ENCODE measurements at regions not wholly inside any gene's neighbourhood (a gene's known extent, or its start where the extent isn't known, plus 50 kb on each side); places are given as distances from the start of the nearest gene placed in this dataset.

GRCh38 chr5:104095527-104095926 is 532.9 kb upstream of the NUDT12 start:
- POLR2A ChIA-PET = no interaction called here
- intact Hi-C loops (cut with micrococcal nuclease; ENCODE audit: unreplicated experiment) = no loop called here
- H3K4me2 ChIP-seq (ENCODE audit: low read length) = no peak overlapping the region

GRCh38 chr5:104088876-104089778 is 526.5 kb upstream of the NUDT12 start:
- BruUV-seq (replicated peaks) = no TSS peak
- no peak overlapping the region for H3K4me3 ChIP-seq (ENCODE audit: low read depth, low read length, poor library complexity, severe bottlenecking)
- no peak for DNase-seq (ENCODE audit: low spot score)
- ChIA-PET CTCF (ENCODE audit: unreplicated experiment) (no interaction called here), POLR2A (no interaction called here)
- H2AFZ ChIP-seq (ENCODE audit: low read length) = no peak overlapping the region
- intact Hi-C loops (cut with micrococcal nuclease; ENCODE audit: unreplicated experiment) = no loop called here
- TF ChIP-seq CTCF (conservative IDR thresholded peaks at IDR 0.05; ENCODE audit: low read length) (no peak), EZH2phosphoT487 (IDR thresholded peaks at IDR 0.05; ENCODE audit: borderline replicate concordance, low read depth, low read length) (no peak)
- H3K36me3 ChIP-seq (ENCODE audit: insufficient read depth, low read length) = no peaks in the 10 kb centered on the region
- H3K4me1 ChIP-seq (ENCODE audit: insufficient read depth, low read length, poor library complexity, severe bottlenecking) = no peaks in the 10 kb centered on the region
- no peaks in the 10 kb centered on the region for H3K9me2 ChIP-seq (ENCODE audit: insufficient read depth, low read length)
- no peaks in the 10 kb centered on the region for H4K20me1 ChIP-seq (ENCODE audit: insufficient read depth, low read length)
- no peak overlapping the region for H3K4me2 ChIP-seq (ENCODE audit: low read length)
- no peaks in the 10 kb centered on the region for H3K79me2 ChIP-seq (ENCODE audit: insufficient read depth, low read depth, low read length)
- H3K27ac ChIP-seq (ENCODE audit: low read depth, low read length, poor library complexity, severe bottlenecking) = no peak overlapping the region
- H3K9me3 ChIP-seq (ENCODE audit: low read length) = no peaks in the 10 kb centered on the region

More at GRCh38 chr5:104095527-104095926, 532.9 kb upstream of the NUDT12 start:
- BruUV-seq (replicated peaks) = no TSS peak
- no peaks in the 10 kb centered on the region for H3K9me3 ChIP-seq (ENCODE audit: low read length)
- TF ChIP-seq EZH2phosphoT487 (IDR thresholded peaks at IDR 0.05; ENCODE audit: borderline replicate concordance, low read depth, low read length) (no peak), CTCF (conservative IDR thresholded peaks at IDR 0.05; ENCODE audit: low read length) (no peak)
- no peak overlapping the region for H2AFZ ChIP-seq (ENCODE audit: low read length)
- H3K9me2 ChIP-seq (ENCODE audit: insufficient read depth, low read length) = no peaks in the 10 kb centered on the region
- no peak for DNase-seq (ENCODE audit: low spot score)
- H4K20me1 ChIP-seq (ENCODE audit: insufficient read depth, low read length) = no peaks in the 10 kb centered on the region
- no peaks in the 10 kb centered on the region for H3K36me3 ChIP-seq (ENCODE audit: insufficient read depth, low read length)
- no peaks in the 10 kb centered on the region for H3K79me2 ChIP-seq (ENCODE audit: insufficient read depth, low read depth, low read length)
- H3K27ac ChIP-seq (ENCODE audit: low read depth, low read length, poor library complexity, severe bottlenecking) = no peak overlapping the region
- no peak overlapping the region for H3K4me3 ChIP-seq (ENCODE audit: low read depth, low read length, poor library complexity, severe bottlenecking)
- no peaks in the 10 kb centered on the region for H3K4me1 ChIP-seq (ENCODE audit: insufficient read depth, low read length, poor library complexity, severe bottlenecking)
- CTCF ChIA-PET (ENCODE audit: unreplicated experiment) = no interaction called here

GRCh38 chr5:104084896-104085295 is 522.3 kb upstream of the NUDT12 start:
- Histone ChIP-seq H3K9me2 (ENCODE audit: insufficient read depth, low read length) (no peaks in the 10 kb centered on the region), H3K79me2 (ENCODE audit: insufficient read depth, low read depth, low read length) (no peaks in the 10 kb centered on the region), H3K36me3 (ENCODE audit: insufficient read depth, low read length) (no peaks in the 10 kb centered on the region), H4K20me1 (ENCODE audit: insufficient read depth, low read length) (no peaks in the 10 kb centered on the region), H2AFZ (ENCODE audit: low read length) (no peak overlapping the region), H3K9me3 (ENCODE audit: low read length) (no peaks in the 10 kb centered on the region), H3K4me3 (ENCODE audit: low read depth, low read length, poor library complexity, severe bottlenecking) (no peak overlapping the region), H3K4me2 (ENCODE audit: low read length) (no peak overlapping the region), H3K4me1 (ENCODE audit: insufficient read depth, low read length, poor library complexity, severe bottlenecking) (no peaks in the 10 kb centered on the region), H3K27ac (ENCODE audit: low read depth, low read length, poor library complexity, severe bottlenecking) (no peak overlapping the region)
- intact Hi-C loops (cut with micrococcal nuclease; ENCODE audit: unreplicated experiment) = no loop called here
- TF ChIP-seq EZH2phosphoT487 (IDR thresholded peaks at IDR 0.05; ENCODE audit: borderline replicate concordance, low read depth, low read length) (no peak), CTCF (conservative IDR thresholded peaks at IDR 0.05; ENCODE audit: low read length) (no peak)
- BruUV-seq (replicated peaks) = no TSS peak
- ChIA-PET POLR2A (no interaction called here), CTCF (ENCODE audit: unreplicated experiment) (no interaction called here)
- DNase-seq (ENCODE audit: low spot score) = no peak
